ENCODE measurements at regions not wholly inside any gene's neighbourhood (a gene's known extent, or its start where the extent isn't known, plus 50 kb on each side); places are given as distances from the start of the nearest gene placed in this dataset.

DNA sequence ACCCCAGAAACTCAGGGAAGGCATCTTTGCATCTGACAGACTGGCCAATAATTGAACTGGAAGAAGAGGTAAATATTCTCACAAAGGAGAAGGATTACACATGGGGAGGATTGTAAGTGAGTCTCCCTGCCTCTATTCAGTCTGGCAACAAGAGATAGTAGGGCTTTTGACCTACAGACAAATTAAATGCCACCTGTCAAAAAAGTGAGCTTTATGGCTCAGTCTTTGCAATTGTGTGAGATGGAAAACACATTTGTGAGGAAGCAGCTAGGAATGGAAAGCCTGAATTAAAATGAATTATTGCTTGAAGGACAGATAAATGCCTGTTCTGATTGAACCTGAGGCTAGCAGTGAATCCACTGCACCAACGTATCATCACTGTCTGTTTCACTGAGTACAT is 173.3 kb upstream of the GOLIM4 start:
- H3K4me1 Mint-ChIP-seq (ENCODE audit: low read depth) = no peaks in the 10 kb centered on the region
- no peak overlapping the region for H3K4me3 Mint-ChIP-seq
- TF ChIP-seq, protein P1, sequence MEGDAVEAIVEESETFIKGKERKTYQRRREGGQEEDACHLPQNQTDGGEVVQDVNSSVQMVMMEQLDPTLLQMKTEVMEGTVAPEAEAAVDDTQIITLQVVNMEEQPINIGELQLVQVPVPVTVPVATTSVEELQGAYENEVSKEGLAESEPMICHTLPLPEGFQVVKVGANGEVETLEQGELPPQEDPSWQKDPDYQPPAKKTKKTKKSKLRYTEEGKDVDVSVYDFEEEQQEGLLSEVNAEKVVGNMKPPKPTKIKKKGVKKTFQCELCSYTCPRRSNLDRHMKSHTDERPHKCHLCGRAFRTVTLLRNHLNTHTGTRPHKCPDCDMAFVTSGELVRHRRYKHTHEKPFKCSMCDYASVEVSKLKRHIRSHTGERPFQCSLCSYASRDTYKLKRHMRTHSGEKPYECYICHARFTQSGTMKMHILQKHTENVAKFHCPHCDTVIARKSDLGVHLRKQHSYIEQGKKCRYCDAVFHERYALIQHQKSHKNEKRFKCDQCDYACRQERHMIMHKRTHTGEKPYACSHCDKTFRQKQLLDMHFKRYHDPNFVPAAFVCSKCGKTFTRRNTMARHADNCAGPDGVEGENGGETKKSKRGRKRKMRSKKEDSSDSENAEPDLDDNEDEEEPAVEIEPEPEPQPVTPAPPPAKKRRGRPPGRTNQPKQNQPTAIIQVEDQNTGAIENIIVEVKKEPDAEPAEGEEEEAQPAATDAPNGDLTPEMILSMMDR (IDR thresholded peaks at IDR 0.05) = no peak
- no peak overlapping the region for H3K27ac Mint-ChIP-seq
- H3K9me3 Mint-ChIP-seq = no peaks in the 10 kb centered on the region
- no peak for DNase-seq
- H3K27me3 Mint-ChIP-seq (ENCODE audit: insufficient read depth) = peaks cover 3% of the 10 kb centered on the region; the same call in 1 of the 2 replicates
- H3K36me3 Mint-ChIP-seq (ENCODE audit: low read depth) = no peaks in the 10 kb centered on the region

DNA sequence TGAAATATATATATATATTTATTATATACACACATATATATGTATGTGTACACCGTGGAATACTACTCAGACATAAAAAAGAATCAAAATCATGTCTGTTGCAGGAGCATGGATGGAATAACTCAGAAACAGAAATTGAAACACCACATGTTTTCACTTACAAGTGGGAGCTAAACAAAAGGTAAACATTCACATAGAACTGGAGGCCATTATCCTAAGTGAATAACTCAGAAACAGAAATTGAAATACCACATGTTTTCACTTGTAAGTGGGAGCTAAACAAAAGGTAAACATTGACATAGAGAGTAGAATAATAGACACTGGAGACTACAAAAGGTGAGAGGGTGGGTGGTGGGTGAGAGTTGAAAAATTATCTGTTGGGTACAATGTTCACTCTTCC is 171.5 kb upstream of the GOLIM4 start:
- Mint-ChIP-seq H3K27ac (no peak overlapping the region), H3K9me3 (no peaks in the 10 kb centered on the region), H3K4me3 (no peak overlapping the region), H3K36me3 (ENCODE audit: low read depth) (no peaks in the 10 kb centered on the region), H3K4me1 (ENCODE audit: low read depth) (no peaks in the 10 kb centered on the region), H3K27me3 (ENCODE audit: insufficient read depth) (peaks cover 3% of the 10 kb centered on the region; the same call in 1 of the 2 replicates)
- DNase-seq = no peak
- TF ChIP-seq, protein P1 (IDR thresholded peaks at IDR 0.05) = no peak

DNA sequence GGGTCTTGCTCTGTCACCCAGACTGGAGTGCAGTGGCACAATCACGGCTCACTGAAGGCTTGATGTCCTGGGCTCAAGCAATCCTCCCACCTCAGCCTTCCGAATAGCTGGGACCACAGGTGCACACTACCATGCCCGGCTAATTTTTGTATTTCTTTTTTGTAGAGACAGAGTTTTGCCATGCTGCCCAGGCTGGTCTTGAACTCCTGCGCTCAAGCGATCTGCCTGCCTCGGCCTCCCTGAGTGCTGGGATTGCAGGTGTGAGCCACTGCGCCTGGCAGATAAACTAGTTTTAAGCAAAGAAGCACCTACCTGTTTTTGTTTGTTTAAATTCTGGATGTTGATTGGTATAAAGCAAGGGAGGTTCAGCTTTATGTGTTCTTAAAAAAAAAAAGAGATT is 170.6 kb upstream of the GOLIM4 start:
- TF ChIP-seq, protein P1 (IDR thresholded peaks at IDR 0.05) = no peak
- no peaks in the 10 kb centered on the region for H3K36me3 Mint-ChIP-seq (ENCODE audit: low read depth)
- no peak overlapping the region for H3K27ac Mint-ChIP-seq
- peaks cover 3% of the 10 kb centered on the region; the same call in 1 of the 2 replicates for H3K27me3 Mint-ChIP-seq (ENCODE audit: insufficient read depth)
- DNase-seq = no peak
- no peak overlapping the region for H3K4me3 Mint-ChIP-seq
- no peaks in the 10 kb centered on the region for H3K9me3 Mint-ChIP-seq
- H3K4me1 Mint-ChIP-seq (ENCODE audit: low read depth) = no peaks in the 10 kb centered on the region

DNA sequence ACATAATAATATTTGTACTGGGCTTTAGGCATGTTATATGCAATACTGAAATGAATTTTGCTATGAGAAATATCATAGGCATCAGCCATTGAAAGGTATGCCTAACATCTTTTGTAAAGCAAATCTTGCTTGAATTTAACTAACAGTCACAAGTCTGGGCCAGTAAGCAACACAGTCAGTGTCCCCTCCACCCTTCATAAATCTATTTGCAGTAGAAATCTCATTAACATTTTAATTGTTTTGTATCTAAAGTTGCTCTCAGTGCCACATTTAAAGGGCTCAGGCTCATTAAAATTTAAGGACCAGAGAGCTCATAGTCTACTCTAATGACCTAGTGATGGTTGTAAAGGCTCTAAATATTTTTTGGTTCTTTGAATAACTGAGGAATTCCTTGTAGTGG is 167.2 kb upstream of the GOLIM4 start:
- no peak overlapping the region for H3K4me3 Mint-ChIP-seq
- TF ChIP-seq, protein P1 (IDR thresholded peaks at IDR 0.05) = no peak
- no peaks in the 10 kb centered on the region for H3K4me1 Mint-ChIP-seq (ENCODE audit: low read depth)
- no peak overlapping the region for H3K27ac Mint-ChIP-seq
- H3K9me3 Mint-ChIP-seq = no peaks in the 10 kb centered on the region
- DNase-seq = no peak
- no peaks in the 10 kb centered on the region for H3K36me3 Mint-ChIP-seq (ENCODE audit: low read depth)
- H3K27me3 Mint-ChIP-seq (ENCODE audit: insufficient read depth) = peaks cover 3% of the 10 kb centered on the region; the same call in 1 of the 2 replicates

DNA sequence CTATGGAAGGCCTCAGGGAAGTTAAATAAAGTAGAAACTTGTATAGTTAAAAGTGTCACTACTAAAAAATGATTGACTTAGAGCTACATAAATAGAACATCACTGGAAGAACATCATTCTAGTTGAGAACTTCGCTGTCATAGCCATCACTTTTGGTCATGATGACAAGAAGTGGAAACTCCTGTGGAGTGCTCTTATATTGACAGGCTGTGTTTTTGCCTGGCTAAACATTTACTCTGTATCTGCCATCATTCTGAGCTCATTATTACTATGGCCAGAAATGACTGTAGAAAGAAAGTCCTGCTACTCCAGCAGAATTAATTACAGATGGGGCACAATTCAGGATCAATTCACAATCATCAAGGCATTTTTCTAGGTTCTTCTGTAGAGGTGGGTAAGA is 165.1 kb upstream of the GOLIM4 start:
- DNase-seq = no peak
- TF ChIP-seq, protein P1 (IDR thresholded peaks at IDR 0.05) = no peak
- Mint-ChIP-seq H3K27me3 (ENCODE audit: insufficient read depth) (no peaks in the 10 kb centered on the region; the same call in 1 of the 2 replicates), H3K27ac (no peak overlapping the region), H3K4me1 (ENCODE audit: low read depth) (no peaks in the 10 kb centered on the region), H3K9me3 (no peaks in the 10 kb centered on the region), H3K4me3 (no peak overlapping the region), H3K36me3 (ENCODE audit: low read depth) (no peaks in the 10 kb centered on the region)

DNA sequence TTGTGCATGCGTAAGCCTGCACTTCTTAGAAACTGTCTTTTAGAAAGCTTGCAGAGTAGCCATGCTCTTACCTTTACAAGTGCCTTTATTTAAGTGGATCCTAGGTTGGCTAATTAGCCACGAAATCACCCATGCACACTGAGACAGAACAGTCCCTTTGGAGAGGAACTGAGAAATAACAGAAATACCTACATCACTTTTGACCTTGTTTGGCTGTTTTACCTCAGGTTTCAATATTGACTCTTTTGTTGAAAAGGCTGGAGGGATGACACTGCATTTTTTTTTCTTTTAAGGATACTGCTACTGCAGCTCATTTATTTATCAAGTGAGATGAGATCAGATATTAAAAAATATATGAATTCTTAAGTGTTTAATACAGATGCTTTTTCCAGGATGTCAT is 155.6 kb upstream of the GOLIM4 start:
- H3K4me1 Mint-ChIP-seq (ENCODE audit: low read depth) = peaks cover 17% of the 10 kb centered on the region
- no peak overlapping the region for H3K27ac Mint-ChIP-seq
- no peak overlapping the region for H3K4me3 Mint-ChIP-seq
- DNase-seq = no peak
- TF ChIP-seq, protein P1 (IDR thresholded peaks at IDR 0.05) = no peak
- H3K27me3 Mint-ChIP-seq (ENCODE audit: insufficient read depth) = peaks cover 20% of the 10 kb centered on the region
- H3K36me3 Mint-ChIP-seq (ENCODE audit: low read depth) = no peaks in the 10 kb centered on the region
- H3K9me3 Mint-ChIP-seq = no peaks in the 10 kb centered on the region
